Endothelial cell of umbilical vein (primary cell): ENCODE measurements at regions not wholly inside any gene's neighbourhood (a gene's known extent, or its start where the extent isn't known, plus 50 kb on each side); places are given as distances from the start of the nearest gene placed in this dataset.

Source experiments
- BruUV-seq: library from RNA; stranded (reverse); fragments of 400-500 nt; replicated peaks from 2 replicates; lab custom pipeline; 2021; lab: Mats Ljungman, UMichigan
- CTCF ChIA-PET: fragments of 300-600, 350-600 bp; sonication (Branson Sonifier 250); formaldehyde crosslinking; loops from one replicate; lab custom pipeline; 2021; ENCODE audit warnings: antibody characterized with exemption, inconsistent platforms; lab: Charles Lee
- POLR2A ChIA-PET: fragments of 300-600, 350-600 bp; sonication (Branson Sonifier 250); formaldehyde crosslinking; loops from one replicate; lab custom pipeline; 2021; ENCODE audit warnings: antibody characterized with exemption, inconsistent platforms; lab: Charles Lee
- DNase-seq: peaks from one replicate; pipeline ENCODE4 v3.0.0-alpha.2; 2011; ENCODE audit warnings: low read depth, low spot score
- FAIRE-seq: peaks from 2 replicates; lab custom pipeline; 2011; peaks lifted over from hg19 to GRCh38; lab: Jason Lieb, UNC
- H2AFZ ChIP-seq: 2 replicates; pipeline ENCODE4 v1.6.0; 2012; ENCODE audit warnings: low read depth, low read length, control low read depth, inconsistent platforms
- H3K27ac ChIP-seq: 2 replicates; pipeline ENCODE4 v1.5.1; 2011; ENCODE audit warnings: low read depth, mild to moderate bottlenecking, control low read depth, low read length, moderate library complexity; ENCODE audit not compliant: insufficient read depth
- H3K27me3 ChIP-seq, 2 experiments: 2 replicates each; pipeline versions ENCODE4 v1.6.0 to v1.6.1; 2011; ENCODE audit warnings: low read length in 2 of 2, mixed read lengths in 1 of 2; ENCODE audit not compliant: control insufficient read depth in 2 of 2, insufficient read depth in 2 of 2
- H3K36me3 ChIP-seq, 2 experiments: 2 replicates in 1 of 2; 3 replicates in 1 of 2; pipeline ENCODE4 v1.5.1; 2011; ENCODE audit warnings: low read length in 2 of 2, mild to moderate bottlenecking in 1 of 2, moderate library complexity in 1 of 2; ENCODE audit not compliant: control insufficient read depth in 2 of 2, insufficient read depth in 2 of 2; ENCODE audit errors: extremely low read depth in 1 of 2
- H3K4me1 ChIP-seq: 3 replicates; pipeline ENCODE4 v1.5.1; 2011; ENCODE audit warnings: mild to moderate bottlenecking, low read length; ENCODE audit not compliant: control insufficient read depth, insufficient read depth; ENCODE audit errors: extremely low read depth
- H3K4me2 ChIP-seq: 2 replicates; pipeline ENCODE4 v1.6.1; 2011; ENCODE audit warnings: low read length, control low read depth, mixed read lengths; ENCODE audit not compliant: insufficient read depth
- H3K4me3 ChIP-seq, 3 experiments: fragments of 200-600 bp in 1 of 3; sonication (generic), shearing (Covaris generic) in 1 of 3; replicated peaks in 1 of 3; 2 replicates each; pipeline ENCODE4 v1.5.1; 2011 to 2016; ENCODE audit warnings: control low read depth in 3 of 3, low read length in 3 of 3, mild to moderate bottlenecking in 2 of 3, inconsistent platforms in 1 of 3, low read depth in 1 of 3, moderate library complexity in 1 of 3; ENCODE audit not compliant: insufficient read depth in 1 of 3
- H3K79me2 ChIP-seq: 2 replicates; pipeline ENCODE4 v1.6.0; 2012; ENCODE audit warnings: low read length, inconsistent platforms; ENCODE audit not compliant: control insufficient read depth, insufficient read depth
- H3K9ac ChIP-seq: replicated peaks from 2 replicates; pipeline ENCODE3; 2011; ENCODE audit warnings: low read length, control low read depth; ENCODE audit not compliant: insufficient read depth; ENCODE audit errors: extremely low read depth
- H3K9me1 ChIP-seq: replicated peaks from 3 replicates; pipeline ENCODE4 v1.6.0; 2011; ENCODE audit warnings: mild to moderate bottlenecking, low read length; ENCODE audit not compliant: control insufficient read depth, insufficient read depth; ENCODE audit errors: extremely low read depth
- H3K9me3 ChIP-seq: replicated peaks from 2 replicates; pipeline ENCODE4 v1.5.1; 2012; ENCODE audit warnings: low read length, inconsistent platforms; ENCODE audit not compliant: control insufficient read depth, insufficient read depth
- H4K20me1 ChIP-seq: replicated peaks from 2 replicates; pipeline ENCODE3; 2011; ENCODE audit warnings: mild to moderate bottlenecking, low read length; ENCODE audit not compliant: control insufficient read depth, insufficient read depth; ENCODE audit errors: extremely low read depth
- EZH2 ChIP-seq: IDR thresholded peaks from 2 replicates; pipeline ENCODE4 v1.6.1; 2012; ENCODE audit warnings: borderline replicate concordance, low read depth, mild to moderate bottlenecking, moderate library complexity, low read length, inconsistent platforms; ENCODE audit not compliant: severe bottlenecking
- FOS ChIP-seq: IDR thresholded peaks from 2 replicates; pipeline ENCODE4 v1.6.1; 2011; ENCODE audit warnings: mild to moderate bottlenecking, low read length, moderate library complexity, borderline replicate concordance; ENCODE audit not compliant: insufficient read depth
- GATA2 ChIP-seq: IDR thresholded peaks from 2 replicates; pipeline ENCODE4 v1.7.0; 2011; ENCODE audit warnings: low read depth, mild to moderate bottlenecking, moderate library complexity, mixed read lengths, low read length; ENCODE audit not compliant: insufficient read length, insufficient read depth
- JUN ChIP-seq: IDR thresholded peaks from 2 replicates; pipeline ENCODE4 v1.6.1; 2011; ENCODE audit warnings: borderline replicate concordance, low read depth; ENCODE audit not compliant: insufficient read length, insufficient read depth
- MAX ChIP-seq: IDR thresholded peaks from 2 replicates; pipeline ENCODE4 v1.6.1; 2011; ENCODE audit not compliant: insufficient read depth, insufficient read length
- MYC ChIP-seq: IDR thresholded peaks from one replicate; pipeline ENCODE4 v1.6.1; 2011; ENCODE audit warnings: mild to moderate bottlenecking, low read depth, low read length
- POLR2A ChIP-seq: IDR thresholded peaks from 2 replicates; pipeline ENCODE4 v1.6.1; 2012; ENCODE audit warnings: low read depth, mild to moderate bottlenecking, control low read depth, low read length
- POLR2AphosphoS5 ChIP-seq: IDR thresholded peaks from 2 replicates; pipeline ENCODE4 v1.6.1; 2012; ENCODE audit warnings: low read depth, mild to moderate bottlenecking, control low read depth, low read length, moderate library complexity; ENCODE audit not compliant: insufficient read depth
- dilution Hi-C: fragments of 300-500 bp; cut with MboI; formaldehyde crosslinking; loops from one replicate; pipeline ENCODE4 v1.15.0; 2019; ENCODE audit warnings: low sequenced_read_pairs; ENCODE audit not compliant: extremely low pct_ligation_motif_present
- intact Hi-C: fragments of 100-400 bp; cut with micrococcal nuclease; formaldehyde crosslinking; loops from one replicate; pipeline ENCODE4 v1.10.0; 2022
- TF ChIP-seq, protein P1 (sequence below), 2 donors: IDR thresholded peaks; 1 replicate in 1 of 2; 2 replicates in 1 of 2; pipeline ENCODE4 v1.5.1; 2011; ENCODE audit warnings: low read length in 2 of 2, mild to moderate bottlenecking in 2 of 2, moderate library complexity in 2 of 2, control low read depth in 1 of 2, inconsistent platforms in 1 of 2, low read depth in 1 of 2; ENCODE audit not compliant: insufficient read depth in 1 of 2; ENCODE audit errors: extremely low read depth in 1 of 2

DNA sequence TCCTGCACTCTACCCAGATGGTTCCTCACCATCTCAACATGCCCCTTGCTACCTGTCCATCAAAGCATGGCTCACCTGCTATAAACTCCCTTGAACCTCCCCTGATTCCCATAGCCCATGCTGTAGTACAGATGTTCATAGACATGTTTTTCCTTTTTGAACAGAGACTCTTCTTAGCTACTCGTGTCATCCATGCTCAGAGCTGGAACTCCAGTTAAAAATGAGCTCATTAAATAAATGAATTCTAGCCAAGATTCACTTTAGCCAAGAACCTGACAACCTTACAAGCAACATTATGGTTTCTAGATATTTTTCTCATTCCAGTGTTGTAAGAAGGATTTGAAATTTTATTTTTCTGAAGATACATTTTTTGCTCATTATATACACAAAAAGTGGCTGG, 65.0 kb downstream of the SCG2 start:
- FAIRE-seq = no peak
- TF ChIP-seq JUN = no peak
- no peak for TF ChIP-seq MAX
- no peak for TF ChIP-seq POLR2A
- no peak for TF ChIP-seq GATA2
- TF ChIP-seq, protein P1, sequence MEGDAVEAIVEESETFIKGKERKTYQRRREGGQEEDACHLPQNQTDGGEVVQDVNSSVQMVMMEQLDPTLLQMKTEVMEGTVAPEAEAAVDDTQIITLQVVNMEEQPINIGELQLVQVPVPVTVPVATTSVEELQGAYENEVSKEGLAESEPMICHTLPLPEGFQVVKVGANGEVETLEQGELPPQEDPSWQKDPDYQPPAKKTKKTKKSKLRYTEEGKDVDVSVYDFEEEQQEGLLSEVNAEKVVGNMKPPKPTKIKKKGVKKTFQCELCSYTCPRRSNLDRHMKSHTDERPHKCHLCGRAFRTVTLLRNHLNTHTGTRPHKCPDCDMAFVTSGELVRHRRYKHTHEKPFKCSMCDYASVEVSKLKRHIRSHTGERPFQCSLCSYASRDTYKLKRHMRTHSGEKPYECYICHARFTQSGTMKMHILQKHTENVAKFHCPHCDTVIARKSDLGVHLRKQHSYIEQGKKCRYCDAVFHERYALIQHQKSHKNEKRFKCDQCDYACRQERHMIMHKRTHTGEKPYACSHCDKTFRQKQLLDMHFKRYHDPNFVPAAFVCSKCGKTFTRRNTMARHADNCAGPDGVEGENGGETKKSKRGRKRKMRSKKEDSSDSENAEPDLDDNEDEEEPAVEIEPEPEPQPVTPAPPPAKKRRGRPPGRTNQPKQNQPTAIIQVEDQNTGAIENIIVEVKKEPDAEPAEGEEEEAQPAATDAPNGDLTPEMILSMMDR (IDR thresholded peaks at IDR 0.05; ENCODE audit: extremely low read depth in 1 of 2, insufficient read depth in 1 of 2, low read depth in 1 of 2, low read length in 2 of 2) = no peak
- no peak for TF ChIP-seq POLR2AphosphoS5
- no peak for TF ChIP-seq MYC
- no peak for TF ChIP-seq FOS
- TF ChIP-seq EZH2 = no peak
- no peak overlapping the region for H3K27ac ChIP-seq
- H3K4me1 ChIP-seq = no peaks in the 10 kb centered on the region
- no peaks in the 10 kb centered on the region for H4K20me1 ChIP-seq
- no TSS peak for BruUV-seq
- CTCF ChIA-PET = interaction anchor here (1.3 to 2.4 kb wide), 4 partner anchors 12 to 78 kb away, joined by 3 to 11 read pairs (median 8); partner anchors contain the start of gene SCG2
- H3K9me1 ChIP-seq = no peaks in the 10 kb centered on the region
- dilution Hi-C loops (no loop called here), intact Hi-C loops (no loop called here)
- H3K4me3 ChIP-seq = no peak overlapping the region
- H3K27me3 ChIP-seq = peaks cover 2 to 6% of the 10 kb centered on the region in 2 experiments
- no peak for DNase-seq
- H2AFZ ChIP-seq = no peak overlapping the region
- no peaks in the 10 kb centered on the region for H3K79me2 ChIP-seq
- no peak overlapping the region for H3K9ac ChIP-seq
- H3K9me3 ChIP-seq = no peaks in the 10 kb centered on the region
- H3K36me3 ChIP-seq = no peaks in the 10 kb centered on the region
- POLR2A ChIA-PET = no interaction called here
- H3K4me2 ChIP-seq = no peak overlapping the region
